MM.1S (cell line): ENCODE measurements at regions not wholly inside any gene's neighbourhood (a gene's known extent, or its start where the extent isn't known, plus 50 kb on each side); places are given as distances from the start of the nearest gene placed in this dataset.

Experiments
- DNase-seq: peaks from one replicate; pipeline ENCODE4 v3.0.0-alpha.2; 2015
- H2AFZ ChIP-seq: fragments of 300-600 bp; sonication (generic); 2 replicates; pipeline ENCODE4 v1.6.0; 2016; ENCODE audit warnings: antibody characterized with exemption, low read length
- H3F3A ChIP-seq: fragments of 300-600 bp; sonication (generic); 2 replicates; pipeline ENCODE4 v1.6.1; 2016; ENCODE audit warnings: mild to moderate bottlenecking, antibody characterized with exemption, low read length, moderate library complexity, mixed read lengths; ENCODE audit not compliant: insufficient read depth
- H3K27ac ChIP-seq: fragments of 300-600 bp; sonication (generic); 2 replicates; pipeline ENCODE4 v1.5.1; 2016; ENCODE audit warnings: mild to moderate bottlenecking, low read length
- H3K27me3 ChIP-seq: fragments of 300-600 bp; sonication (generic); replicated peaks from 2 replicates; pipeline ENCODE4 v1.6.0; 2016; ENCODE audit warnings: low read length; ENCODE audit not compliant: insufficient read depth
- H3K36me3 ChIP-seq: fragments of 300-600 bp; sonication (generic); replicated peaks from 2 replicates; pipeline ENCODE4 v1.6.1; 2016; ENCODE audit warnings: mild to moderate bottlenecking, low read length, mixed read lengths; ENCODE audit not compliant: insufficient read depth
- H3K4me1 ChIP-seq: fragments of 300-600 bp; sonication (generic); 2 replicates; pipeline ENCODE4 v1.6.1; 2016; ENCODE audit warnings: low read length, mixed read lengths
- H3K4me2 ChIP-seq: fragments of 300-600 bp; sonication (generic); 2 replicates; pipeline ENCODE4 v1.6.0; 2016; ENCODE audit warnings: low read depth, low read length
- H3K4me3 ChIP-seq: fragments of 300-600 bp; sonication (generic); 2 replicates; pipeline ENCODE4 v1.5.1; 2016; ENCODE audit warnings: low read length, mixed read lengths
- H3K79me2 ChIP-seq: fragments of 300-600 bp; sonication (generic); 2 replicates; pipeline ENCODE4 v1.6.1; 2016; ENCODE audit warnings: mixed run types, low read length, mixed read lengths
- H3K9ac ChIP-seq: fragments of 300-600 bp; sonication (generic); 2 replicates; pipeline ENCODE4 v1.6.1; 2016; ENCODE audit warnings: low read length, mixed read lengths
- H3K9me2 ChIP-seq: fragments of 300-600 bp; sonication (generic); replicated peaks from 2 replicates; pipeline ENCODE4 v1.6.1; 2016; ENCODE audit warnings: mild to moderate bottlenecking, low read length, mixed read lengths; ENCODE audit not compliant: insufficient read depth
- H3K9me3 ChIP-seq: fragments of 300-600 bp; sonication (generic); replicated peaks from 2 replicates; pipeline ENCODE4 v1.6.1; 2016; ENCODE audit warnings: mild to moderate bottlenecking, low read length, mixed read lengths; ENCODE audit not compliant: insufficient read depth
- H4K20me1 ChIP-seq: fragments of 300-600 bp; sonication (generic); 2 replicates; pipeline ENCODE4 v1.6.1; 2016; ENCODE audit warnings: mild to moderate bottlenecking, low read length, moderate library complexity, mixed read lengths; ENCODE audit not compliant: insufficient read depth
- EZH2 ChIP-seq: fragments of 300-600 bp; sonication (generic); optimal IDR thresholded peaks from 2 replicates; pipeline ENCODE3; 2017; ENCODE audit warnings: low read depth, mild to moderate bottlenecking, antibody characterized with exemption, low read length, mixed read lengths
- EZH2phosphoT487 ChIP-seq: fragments of 300-600 bp; sonication (generic); IDR thresholded peaks from 2 replicates; pipeline ENCODE4 v1.6.1; 2018; ENCODE audit warnings: antibody characterized with exemption, low read length
- TF ChIP-seq, protein P1 (sequence below): fragments of 300-600 bp; sonication (generic); IDR thresholded peaks from 2 replicates; pipeline ENCODE4 v1.5.1; 2016; ENCODE audit warnings: antibody characterized with exemption, low read length, mixed read lengths

DNA sequence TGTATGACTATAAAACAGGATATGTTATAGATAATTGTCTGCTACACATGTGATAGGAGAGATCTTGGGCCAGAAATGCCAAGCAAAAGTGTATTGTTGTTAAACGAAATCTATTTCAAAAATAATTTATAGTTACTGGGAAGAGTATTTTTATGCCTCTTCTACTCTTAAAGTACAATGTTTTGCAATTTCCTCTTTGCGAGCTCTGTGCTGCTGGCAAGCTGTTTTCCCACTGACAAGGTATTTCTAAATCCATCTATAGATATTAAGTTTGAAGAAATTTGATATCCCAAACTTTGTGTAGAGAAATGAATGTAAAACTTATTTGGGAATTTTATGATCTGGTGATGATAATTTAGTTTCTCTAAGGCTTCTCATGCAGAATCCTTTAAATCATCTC, 63.3 kb upstream of the PTGFR start:
- H3K27ac ChIP-seq, result no peak overlapping the region
- H3K4me3 ChIP-seq, result no peak overlapping the region
- H3K9me2 ChIP-seq, result no peaks in the 10 kb centered on the region
- no peaks in the 10 kb centered on the region for H4K20me1 ChIP-seq
- no peak for DNase-seq
- no peak overlapping the region for H3K4me2 ChIP-seq
- no peaks in the 10 kb centered on the region for H3K79me2 ChIP-seq
- no peaks in the 10 kb centered on the region for H3F3A ChIP-seq
- no peak overlapping the region for H3K9ac ChIP-seq
- TF ChIP-seq EZH2phosphoT487 (no peak), EZH2 (no peak)
- TF ChIP-seq, protein P1, sequence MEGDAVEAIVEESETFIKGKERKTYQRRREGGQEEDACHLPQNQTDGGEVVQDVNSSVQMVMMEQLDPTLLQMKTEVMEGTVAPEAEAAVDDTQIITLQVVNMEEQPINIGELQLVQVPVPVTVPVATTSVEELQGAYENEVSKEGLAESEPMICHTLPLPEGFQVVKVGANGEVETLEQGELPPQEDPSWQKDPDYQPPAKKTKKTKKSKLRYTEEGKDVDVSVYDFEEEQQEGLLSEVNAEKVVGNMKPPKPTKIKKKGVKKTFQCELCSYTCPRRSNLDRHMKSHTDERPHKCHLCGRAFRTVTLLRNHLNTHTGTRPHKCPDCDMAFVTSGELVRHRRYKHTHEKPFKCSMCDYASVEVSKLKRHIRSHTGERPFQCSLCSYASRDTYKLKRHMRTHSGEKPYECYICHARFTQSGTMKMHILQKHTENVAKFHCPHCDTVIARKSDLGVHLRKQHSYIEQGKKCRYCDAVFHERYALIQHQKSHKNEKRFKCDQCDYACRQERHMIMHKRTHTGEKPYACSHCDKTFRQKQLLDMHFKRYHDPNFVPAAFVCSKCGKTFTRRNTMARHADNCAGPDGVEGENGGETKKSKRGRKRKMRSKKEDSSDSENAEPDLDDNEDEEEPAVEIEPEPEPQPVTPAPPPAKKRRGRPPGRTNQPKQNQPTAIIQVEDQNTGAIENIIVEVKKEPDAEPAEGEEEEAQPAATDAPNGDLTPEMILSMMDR, result no peak
- H3K4me1 ChIP-seq, result no peaks in the 10 kb centered on the region
- H2AFZ ChIP-seq, result no peak overlapping the region
- H3K27me3 ChIP-seq, result no peaks in the 10 kb centered on the region
- H3K9me3 ChIP-seq, result no peaks in the 10 kb centered on the region
- no peaks in the 10 kb centered on the region for H3K36me3 ChIP-seq

DNA sequence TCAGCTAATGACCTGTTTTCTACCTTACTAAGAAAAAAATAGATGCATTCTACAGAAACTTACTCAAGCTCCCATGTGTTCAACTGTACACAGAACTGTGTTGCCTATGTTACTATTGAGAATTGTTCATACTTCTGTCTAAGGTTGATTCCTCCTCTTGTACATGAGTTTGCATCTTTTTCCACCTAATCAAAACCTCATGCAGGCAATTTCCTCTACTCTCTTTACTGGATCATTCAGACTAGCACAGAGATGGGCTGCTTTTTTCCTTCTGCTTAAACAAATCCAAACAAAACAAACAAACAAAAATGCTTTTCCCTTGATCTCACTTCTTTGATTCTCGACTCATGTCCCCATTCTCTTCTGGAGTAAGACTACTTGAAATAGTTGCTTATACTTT, 58.8 kb upstream of the PTGFR start:
- H4K20me1 ChIP-seq, result no peaks in the 10 kb centered on the region
- no peak for DNase-seq
- no peaks in the 10 kb centered on the region for H3K9me3 ChIP-seq

DNA sequence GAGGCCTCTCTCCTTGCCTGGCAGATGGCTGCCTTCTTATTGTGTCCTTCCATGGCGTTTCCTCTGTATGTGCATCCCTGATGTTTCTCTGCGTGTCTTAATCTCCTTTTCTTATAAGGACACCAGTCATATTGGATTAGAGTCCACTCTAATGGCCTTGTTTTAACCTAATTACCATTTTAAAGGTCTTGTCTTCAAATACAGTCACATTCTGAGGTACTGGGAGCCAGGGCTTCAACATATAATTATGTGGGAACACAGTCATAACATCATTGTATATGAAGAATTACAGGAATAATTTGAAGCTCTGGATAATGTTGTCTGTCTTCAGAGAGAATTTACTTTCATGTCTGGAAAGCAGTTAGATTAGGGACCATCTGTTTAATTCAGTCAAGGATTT, 56.4 kb upstream of the PTGFR start:
- Histone ChIP-seq H3K27me3 (no peaks in the 10 kb centered on the region), H4K20me1 (no peaks in the 10 kb centered on the region), H2AFZ (no peak overlapping the region), H3K79me2 (no peaks in the 10 kb centered on the region), H3K9ac (no peak overlapping the region), H3K9me3 (no peaks in the 10 kb centered on the region), H3K9me2 (no peaks in the 10 kb centered on the region), H3F3A (no peaks in the 10 kb centered on the region), H3K4me3 (no peak overlapping the region), H3K36me3 (no peaks in the 10 kb centered on the region), H3K4me2 (no peak overlapping the region), H3K4me1 (no peaks in the 10 kb centered on the region), H3K27ac (no peak overlapping the region)
- no peak for DNase-seq
- no peak for TF ChIP-seq EZH2phosphoT487
- TF ChIP-seq, protein P1, result no peak
- no peak for TF ChIP-seq EZH2

More for the DNA sequence above, 58.8 kb upstream of the PTGFR start:
- no peaks in the 10 kb centered on the region for H3K9me2 ChIP-seq
- H3K9ac ChIP-seq, result no peak overlapping the region
- H3K27ac ChIP-seq, result no peak overlapping the region
- no peak overlapping the region for H3K4me2 ChIP-seq
- H3K4me1 ChIP-seq, result no peaks in the 10 kb centered on the region
- TF ChIP-seq EZH2 (no peak), EZH2phosphoT487 (no peak)
- TF ChIP-seq, protein P1, result no peak
- no peaks in the 10 kb centered on the region for H3K27me3 ChIP-seq
- H3K4me3 ChIP-seq, result no peak overlapping the region
- no peaks in the 10 kb centered on the region for H3F3A ChIP-seq
- no peaks in the 10 kb centered on the region for H3K79me2 ChIP-seq
- H2AFZ ChIP-seq, result no peak overlapping the region
- H3K36me3 ChIP-seq, result no peaks in the 10 kb centered on the region
